ENCODE measurements at regions not wholly inside any gene's neighbourhood (a gene's known extent, or its start where the extent isn't known, plus 50 kb on each side); places are given as distances from the start of the nearest gene placed in this dataset.
A peak's percentile ranks its signal among the peaks of the same experiment; 100 is the strongest.

GRCh38 chr2:14712111-14712510 lies 79.6 kb downstream of the LRATD1 start:
- DNase-seq (ENCODE audit: low read depth in 2 of 2), result peak; percentile 59 to 68
- no peak overlapping the region for H3K4me2 ChIP-seq (ENCODE audit: extremely low read depth, insufficient read depth, low read length)
- H3K27me3 ChIP-seq (ENCODE audit: control insufficient read depth, insufficient read depth, low read length), result no peaks in the 10 kb centered on the region
- TF ChIP-seq CTCF (conservative IDR thresholded peaks at IDR 0.05 in 1 of 2, IDR thresholded peaks at IDR 0.05 in 1 of 2; ENCODE audit: low read depth in 1 of 2, low read length in 2 of 2) (no peak), EZH2 (IDR thresholded peaks at IDR 0.05; ENCODE audit: low read length, missing control alignments) (no peak)
- no peak overlapping the region for H3K9ac ChIP-seq (ENCODE audit: insufficient read depth, low read length)
- no peaks in the 10 kb centered on the region for H3K36me3 ChIP-seq (ENCODE audit: control insufficient read depth, insufficient read depth, low read length)
- H3K4me3 ChIP-seq (replicated peaks in 1 of 4; ENCODE audit: control extremely low read depth in 1 of 4, insufficient read depth in 1 of 4, low read depth in 3 of 4, low read length in 4 of 4), result no peak overlapping the region
- H2AFZ ChIP-seq (ENCODE audit: low read length), result no peak overlapping the region
- H3K27ac ChIP-seq (ENCODE audit: insufficient read depth, low read length), result no peak overlapping the region
- H3K79me2 ChIP-seq (ENCODE audit: control insufficient read depth, insufficient read depth, low read length), result no peaks in the 10 kb centered on the region
- H3K9me3 ChIP-seq (ENCODE audit: control insufficient read depth, insufficient read depth, low read depth, low read length), result no peaks in the 10 kb centered on the region
- no peaks in the 10 kb centered on the region for H4K20me1 ChIP-seq (ENCODE audit: control insufficient read depth, extremely low read depth, insufficient read depth, low read length)
- no peaks in the 10 kb centered on the region for H3K4me1 ChIP-seq (ENCODE audit: control insufficient read depth, extremely low read depth, insufficient read depth, low read length)

GRCh38 chr2:14713248-14713647 lies 80.7 kb downstream of the LRATD1 start:
- H3K4me3 ChIP-seq (replicated peaks in 1 of 4; ENCODE audit: control extremely low read depth in 1 of 4, insufficient read depth in 1 of 4, low read depth in 3 of 4, low read length in 4 of 4), result no peak overlapping the region
- H3K4me2 ChIP-seq (ENCODE audit: extremely low read depth, insufficient read depth, low read length), result no peak overlapping the region
- no peaks in the 10 kb centered on the region for H3K9me3 ChIP-seq (ENCODE audit: control insufficient read depth, insufficient read depth, low read depth, low read length)
- H3K79me2 ChIP-seq (ENCODE audit: control insufficient read depth, insufficient read depth, low read length), result no peaks in the 10 kb centered on the region
- TF ChIP-seq EZH2 (IDR thresholded peaks at IDR 0.05; ENCODE audit: low read length, missing control alignments), result no peak
- TF ChIP-seq CTCF (conservative IDR thresholded peaks at IDR 0.05 in 1 of 2, IDR thresholded peaks at IDR 0.05 in 1 of 2; ENCODE audit: low read depth in 1 of 2, low read length in 2 of 2), result no peak
- no peak overlapping the region for H3K27ac ChIP-seq (ENCODE audit: insufficient read depth, low read length)
- H3K4me1 ChIP-seq (ENCODE audit: control insufficient read depth, extremely low read depth, insufficient read depth, low read length), result no peaks in the 10 kb centered on the region
- H2AFZ ChIP-seq (ENCODE audit: low read length), result no peak overlapping the region
- no peaks in the 10 kb centered on the region for H4K20me1 ChIP-seq (ENCODE audit: control insufficient read depth, extremely low read depth, insufficient read depth, low read length)
- no peak overlapping the region for H3K9ac ChIP-seq (ENCODE audit: insufficient read depth, low read length)
- no peaks in the 10 kb centered on the region for H3K27me3 ChIP-seq (ENCODE audit: control insufficient read depth, insufficient read depth, low read length)
- no peaks in the 10 kb centered on the region for H3K36me3 ChIP-seq (ENCODE audit: control insufficient read depth, insufficient read depth, low read length)
- DNase-seq (ENCODE audit: low read depth in 2 of 2), result no peak

GRCh38 chr2:14715600-14715999 lies 83.1 kb downstream of the LRATD1 start:
- TF ChIP-seq CTCF (conservative IDR thresholded peaks at IDR 0.05 in 1 of 2, IDR thresholded peaks at IDR 0.05 in 1 of 2; ENCODE audit: low read depth in 1 of 2, low read length in 2 of 2) (no peak), EZH2 (IDR thresholded peaks at IDR 0.05; ENCODE audit: low read length, missing control alignments) (no peak)
- H3K27me3 ChIP-seq (ENCODE audit: control insufficient read depth, insufficient read depth, low read length), result no peaks in the 10 kb centered on the region
- no peaks in the 10 kb centered on the region for H3K36me3 ChIP-seq (ENCODE audit: control insufficient read depth, insufficient read depth, low read length)
- H3K4me2 ChIP-seq (ENCODE audit: extremely low read depth, insufficient read depth, low read length), result no peak overlapping the region
- H4K20me1 ChIP-seq (ENCODE audit: control insufficient read depth, extremely low read depth, insufficient read depth, low read length), result no peaks in the 10 kb centered on the region
- H3K9ac ChIP-seq (ENCODE audit: insufficient read depth, low read length), result no peak overlapping the region
- H3K4me1 ChIP-seq (ENCODE audit: control insufficient read depth, extremely low read depth, insufficient read depth, low read length), result no peaks in the 10 kb centered on the region
- H3K79me2 ChIP-seq (ENCODE audit: control insufficient read depth, insufficient read depth, low read length), result no peaks in the 10 kb centered on the region
- H2AFZ ChIP-seq (ENCODE audit: low read length), result no peak overlapping the region
- H3K4me3 ChIP-seq (replicated peaks in 1 of 4; ENCODE audit: control extremely low read depth in 1 of 4, insufficient read depth in 1 of 4, low read depth in 3 of 4, low read length in 4 of 4), result no peak overlapping the region
- no peak for DNase-seq (ENCODE audit: low read depth in 2 of 2)
- no peak overlapping the region for H3K27ac ChIP-seq (ENCODE audit: insufficient read depth, low read length)
- no peaks in the 10 kb centered on the region for H3K9me3 ChIP-seq (ENCODE audit: control insufficient read depth, insufficient read depth, low read depth, low read length)
